ENCODE measurements at regions not wholly inside any gene's neighbourhood (a gene's known extent, or its start where the extent isn't known, plus 50 kb on each side); places are given as distances from the start of the nearest gene placed in this dataset.

GRCh38 chr4:109378511-109378910 is 55.1 kb upstream of the SEC24B start:
- H3K4me3 ChIP-seq (ENCODE audit: low read length) = no peak overlapping the region
- no peaks in the 10 kb centered on the region for H4K20me1 ChIP-seq (ENCODE audit: insufficient read depth, low read length)
- H3K4me2 ChIP-seq (ENCODE audit: low read depth, low read length) = no peak overlapping the region
- H3K27me3 ChIP-seq (replicated peaks; ENCODE audit: insufficient read depth, low read length) = no peaks in the 10 kb centered on the region
- no peaks in the 10 kb centered on the region for H3K9me3 ChIP-seq (replicated peaks; ENCODE audit: insufficient read depth, low read length)
- H2AFZ ChIP-seq (ENCODE audit: low read length) = no peak overlapping the region
- H3K9me2 ChIP-seq (replicated peaks; ENCODE audit: insufficient read depth, low read length) = no peaks in the 10 kb centered on the region
- H3K9ac ChIP-seq (ENCODE audit: low read length) = no peak overlapping the region
- no peaks in the 10 kb centered on the region for H3F3A ChIP-seq (ENCODE audit: insufficient read depth, low read length)
- no peaks in the 10 kb centered on the region for H3K36me3 ChIP-seq (replicated peaks; ENCODE audit: insufficient read depth, low read length)
- TF ChIP-seq EZH2 (optimal IDR thresholded peaks at IDR 0.05; ENCODE audit: low read depth, low read length) (no peak), EZH2phosphoT487 (IDR thresholded peaks at IDR 0.05; ENCODE audit: low read length) (no peak)
- TF ChIP-seq, protein P1, sequence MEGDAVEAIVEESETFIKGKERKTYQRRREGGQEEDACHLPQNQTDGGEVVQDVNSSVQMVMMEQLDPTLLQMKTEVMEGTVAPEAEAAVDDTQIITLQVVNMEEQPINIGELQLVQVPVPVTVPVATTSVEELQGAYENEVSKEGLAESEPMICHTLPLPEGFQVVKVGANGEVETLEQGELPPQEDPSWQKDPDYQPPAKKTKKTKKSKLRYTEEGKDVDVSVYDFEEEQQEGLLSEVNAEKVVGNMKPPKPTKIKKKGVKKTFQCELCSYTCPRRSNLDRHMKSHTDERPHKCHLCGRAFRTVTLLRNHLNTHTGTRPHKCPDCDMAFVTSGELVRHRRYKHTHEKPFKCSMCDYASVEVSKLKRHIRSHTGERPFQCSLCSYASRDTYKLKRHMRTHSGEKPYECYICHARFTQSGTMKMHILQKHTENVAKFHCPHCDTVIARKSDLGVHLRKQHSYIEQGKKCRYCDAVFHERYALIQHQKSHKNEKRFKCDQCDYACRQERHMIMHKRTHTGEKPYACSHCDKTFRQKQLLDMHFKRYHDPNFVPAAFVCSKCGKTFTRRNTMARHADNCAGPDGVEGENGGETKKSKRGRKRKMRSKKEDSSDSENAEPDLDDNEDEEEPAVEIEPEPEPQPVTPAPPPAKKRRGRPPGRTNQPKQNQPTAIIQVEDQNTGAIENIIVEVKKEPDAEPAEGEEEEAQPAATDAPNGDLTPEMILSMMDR (IDR thresholded peaks at IDR 0.05; ENCODE audit: low read length) = no peak
- no peak for DNase-seq
- H3K4me1 ChIP-seq (ENCODE audit: low read length) = no peaks in the 10 kb centered on the region
- no peaks in the 10 kb centered on the region for H3K79me2 ChIP-seq (ENCODE audit: low read length)
- H3K27ac ChIP-seq (ENCODE audit: low read length) = no peak overlapping the region

DNA sequence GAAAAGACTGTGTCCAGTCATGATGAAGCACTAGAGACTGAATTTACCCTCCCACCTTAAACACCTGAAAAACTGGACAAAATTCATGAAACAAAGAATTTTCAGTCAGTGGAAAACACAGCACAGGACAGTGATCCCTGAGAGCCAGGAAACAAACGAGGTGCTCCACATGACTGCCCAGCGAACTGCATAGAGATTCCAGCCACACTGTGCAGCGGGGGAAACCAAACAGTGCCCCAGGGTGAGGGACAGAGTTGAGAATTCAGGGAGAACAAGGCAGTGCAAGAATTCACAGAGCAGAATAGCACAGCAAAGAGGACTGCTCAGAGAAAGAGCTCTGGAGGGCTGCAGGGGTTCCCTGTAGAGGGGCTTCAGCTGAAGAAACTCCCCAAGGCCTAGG is 55.5 kb upstream of the SEC24B start:
- Histone ChIP-seq H3K9me2 (replicated peaks; ENCODE audit: insufficient read depth, low read length) (no peaks in the 10 kb centered on the region), H3K79me2 (ENCODE audit: low read length) (no peaks in the 10 kb centered on the region), H3K27ac (ENCODE audit: low read length) (no peak overlapping the region), H3K4me2 (ENCODE audit: low read depth, low read length) (no peak overlapping the region), H3K4me3 (ENCODE audit: low read length) (no peak overlapping the region), H4K20me1 (ENCODE audit: insufficient read depth, low read length) (no peaks in the 10 kb centered on the region), H3F3A (ENCODE audit: insufficient read depth, low read length) (no peaks in the 10 kb centered on the region), H3K9ac (ENCODE audit: low read length) (no peak overlapping the region), H3K4me1 (ENCODE audit: low read length) (no peaks in the 10 kb centered on the region), H3K9me3 (replicated peaks; ENCODE audit: insufficient read depth, low read length) (no peaks in the 10 kb centered on the region), H2AFZ (ENCODE audit: low read length) (no peak overlapping the region), H3K36me3 (replicated peaks; ENCODE audit: insufficient read depth, low read length) (no peaks in the 10 kb centered on the region), H3K27me3 (replicated peaks; ENCODE audit: insufficient read depth, low read length) (no peaks in the 10 kb centered on the region)
- TF ChIP-seq EZH2 (optimal IDR thresholded peaks at IDR 0.05; ENCODE audit: low read depth, low read length) (no peak), EZH2phosphoT487 (IDR thresholded peaks at IDR 0.05; ENCODE audit: low read length) (no peak)
- TF ChIP-seq, protein P1 (IDR thresholded peaks at IDR 0.05; ENCODE audit: low read length) = no peak
- DNase-seq = no peak

- Histone ChIP-seq H3K27me3 (replicated peaks; ENCODE audit: insufficient read depth, low read length) (no peaks in the 10 kb centered on the region), H3K4me3 (ENCODE audit: low read length) (no peak overlapping the region), H3K27ac (ENCODE audit: low read length) (no peak overlapping the region), H3K9me2 (replicated peaks; ENCODE audit: insufficient read depth, low read length) (no peaks in the 10 kb centered on the region), H4K20me1 (ENCODE audit: insufficient read depth, low read length) (no peaks in the 10 kb centered on the region), H3K79me2 (ENCODE audit: low read length) (no peaks in the 10 kb centered on the region), H3K9ac (ENCODE audit: low read length) (no peak overlapping the region), H2AFZ (ENCODE audit: low read length) (no peak overlapping the region), H3K4me2 (ENCODE audit: low read depth, low read length) (no peak overlapping the region), H3K4me1 (ENCODE audit: low read length) (no peaks in the 10 kb centered on the region), H3K9me3 (replicated peaks; ENCODE audit: insufficient read depth, low read length) (no peaks in the 10 kb centered on the region), H3K36me3 (replicated peaks; ENCODE audit: insufficient read depth, low read length) (no peaks in the 10 kb centered on the region), H3F3A (ENCODE audit: insufficient read depth, low read length) (no peaks in the 10 kb centered on the region)
- no peak for DNase-seq
- TF ChIP-seq, protein P1 (IDR thresholded peaks at IDR 0.05; ENCODE audit: low read length) = no peak
- TF ChIP-seq EZH2 (optimal IDR thresholded peaks at IDR 0.05; ENCODE audit: low read depth, low read length) = no peak
- TF ChIP-seq EZH2phosphoT487 (IDR thresholded peaks at IDR 0.05; ENCODE audit: low read length) = no peak
These were observed 57.7 kb upstream of the SEC24B start for GRCh38 chr4:109375778-109376414.

Measured in MM.1S (cell line).